Ascending aorta (tissue), 2 donors: ENCODE measurements at regions not wholly inside any gene's neighbourhood (a gene's known extent, or its start where the extent isn't known, plus 50 kb on each side); places are given as distances from the start of the nearest gene placed in this dataset.

Source experiments
- DNase-seq, 2 donors: peaks; one replicate each; pipeline ENCODE4 v3.0.0-alpha.2; 2019; ENCODE audit warnings: low spot score in 2 of 2
- H3K27ac ChIP-seq, 2 donors: fragments of 200-600 bp; sonication (generic); one replicate each; pipeline ENCODE4 v1.5.1; 2016 to 2017; ENCODE audit warnings: mild to moderate bottlenecking in 1 of 2
- H3K27me3 ChIP-seq: fragments of 200-600 bp; sonication (generic); one replicate; pipeline ENCODE4 v1.5.1; 2017
- H3K36me3 ChIP-seq, 2 donors: fragments of 200-600 bp; sonication (generic); one replicate each; pipeline ENCODE4 v1.5.1; 2016
- H3K4me1 ChIP-seq, 2 donors: fragments of 200-600 bp; sonication (generic); one replicate each; pipeline ENCODE4 v1.5.1; 2016 to 2017; ENCODE audit warnings: mild to moderate bottlenecking in 1 of 2
- H3K4me3 ChIP-seq, 2 donors: fragments of 200-600 bp; sonication (generic); one replicate each; pipeline ENCODE4 v1.5.1; 2016 to 2017; ENCODE audit warnings: mild to moderate bottlenecking in 1 of 2
- H3K9me3 ChIP-seq, 2 donors: fragments of 200-600 bp; sonication (generic); one replicate each; pipeline ENCODE4 v1.5.1; 2016
- intact Hi-C: fragments of 100-400 bp; cut with DNase I; formaldehyde crosslinking; loops from one replicate; pipeline ENCODE4 v1.15.1; 2023
- TF ChIP-seq, protein P1 (sequence below), 3 experiments: fragments of 200-600 bp in 2 of 3; fragments of 450-650 bp in 1 of 3; sonication (generic) in 2 of 3; IDR thresholded peaks; one replicate each; pipeline ENCODE4 v1.5.1; 2016 to 2019; ENCODE audit warnings: antibody characterized with exemption in 3 of 3, mild to moderate bottlenecking in 1 of 3, moderate library complexity in 1 of 3

GRCh38 chr11:70732023-70732880 lies 333.9 kb downstream of the CTTN start:
- Histone ChIP-seq H3K9me3 (no peaks in the 10 kb centered on the region), H3K27me3 (no peaks in the 10 kb centered on the region), H3K27ac (no peak overlapping the region), H3K4me3 (no peak overlapping the region), H3K36me3 (no peaks in the 10 kb centered on the region), H3K4me1 (no peaks in the 10 kb centered on the region)
- TF ChIP-seq, protein P1, sequence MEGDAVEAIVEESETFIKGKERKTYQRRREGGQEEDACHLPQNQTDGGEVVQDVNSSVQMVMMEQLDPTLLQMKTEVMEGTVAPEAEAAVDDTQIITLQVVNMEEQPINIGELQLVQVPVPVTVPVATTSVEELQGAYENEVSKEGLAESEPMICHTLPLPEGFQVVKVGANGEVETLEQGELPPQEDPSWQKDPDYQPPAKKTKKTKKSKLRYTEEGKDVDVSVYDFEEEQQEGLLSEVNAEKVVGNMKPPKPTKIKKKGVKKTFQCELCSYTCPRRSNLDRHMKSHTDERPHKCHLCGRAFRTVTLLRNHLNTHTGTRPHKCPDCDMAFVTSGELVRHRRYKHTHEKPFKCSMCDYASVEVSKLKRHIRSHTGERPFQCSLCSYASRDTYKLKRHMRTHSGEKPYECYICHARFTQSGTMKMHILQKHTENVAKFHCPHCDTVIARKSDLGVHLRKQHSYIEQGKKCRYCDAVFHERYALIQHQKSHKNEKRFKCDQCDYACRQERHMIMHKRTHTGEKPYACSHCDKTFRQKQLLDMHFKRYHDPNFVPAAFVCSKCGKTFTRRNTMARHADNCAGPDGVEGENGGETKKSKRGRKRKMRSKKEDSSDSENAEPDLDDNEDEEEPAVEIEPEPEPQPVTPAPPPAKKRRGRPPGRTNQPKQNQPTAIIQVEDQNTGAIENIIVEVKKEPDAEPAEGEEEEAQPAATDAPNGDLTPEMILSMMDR (IDR thresholded peaks at IDR 0.05), result no peak
- intact Hi-C loops, result no loop called here
- DNase-seq, result no peak

- no peaks in the 10 kb centered on the region for H3K4me1 ChIP-seq
- no peak for DNase-seq
- H3K9me3 ChIP-seq, result no peaks in the 10 kb centered on the region
- intact Hi-C loops, result no loop called here
- no peaks in the 10 kb centered on the region for H3K27me3 ChIP-seq
- TF ChIP-seq, protein P1 (IDR thresholded peaks at IDR 0.05), result no peak
- H3K4me3 ChIP-seq, result no peak overlapping the region
- no peaks in the 10 kb centered on the region for H3K36me3 ChIP-seq
- H3K27ac ChIP-seq, result no peak overlapping the region
These were observed 334.5 kb downstream of the CTTN start for GRCh38 chr11:70732881-70733196.

DNA sequence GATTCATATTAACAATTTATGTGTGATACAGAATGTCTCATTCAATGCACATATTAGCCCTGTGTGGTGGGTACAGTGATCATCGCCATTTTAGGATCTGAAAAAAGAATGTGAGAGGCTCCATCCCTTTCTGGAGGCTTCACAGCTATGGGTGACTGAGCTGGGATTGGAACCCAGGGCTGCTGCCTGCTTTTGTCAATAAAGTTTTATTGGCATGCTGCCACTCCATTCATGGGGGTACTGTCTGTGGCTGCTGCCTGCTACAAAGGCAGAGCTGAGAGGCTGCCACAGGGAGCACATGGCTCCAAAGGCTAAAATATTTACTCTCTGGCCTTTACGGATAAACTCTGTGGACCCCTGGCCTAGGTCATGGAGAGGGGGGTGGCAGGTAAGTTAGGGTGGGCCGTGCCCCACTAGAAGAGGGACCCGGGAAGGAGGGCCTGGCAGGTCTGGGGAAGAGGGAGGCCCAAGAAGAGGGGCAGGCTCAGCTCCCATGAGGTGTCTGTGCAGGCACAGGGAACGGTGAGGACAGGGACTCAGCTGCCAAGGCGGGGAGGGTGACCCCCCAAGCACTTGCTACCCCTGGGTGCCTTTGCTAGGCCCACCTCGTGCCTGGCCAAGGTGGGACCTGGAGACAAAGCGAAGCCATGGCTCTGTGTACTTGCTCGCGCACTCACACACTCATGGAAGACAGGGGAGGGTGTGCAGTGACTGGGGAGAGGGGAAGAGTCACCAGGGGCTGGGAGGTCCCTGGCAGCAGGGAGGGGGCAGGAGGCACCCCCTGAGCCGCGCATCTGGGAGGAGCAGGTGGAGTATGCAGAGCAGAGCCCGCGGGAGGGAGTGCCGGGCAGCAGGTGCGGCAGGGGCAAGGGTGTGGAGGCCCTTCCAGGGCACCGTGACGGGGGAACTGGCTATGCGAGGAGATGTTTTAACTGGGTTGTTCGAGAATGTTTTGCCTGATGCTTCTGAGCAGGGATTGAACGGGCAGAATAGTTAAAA lies 335.3 kb downstream of the CTTN start:
- H3K27ac ChIP-seq, result no peak overlapping the region
- intact Hi-C loops, result no loop called here
- no peaks in the 10 kb centered on the region for H3K27me3 ChIP-seq
- H3K9me3 ChIP-seq, result no peaks in the 10 kb centered on the region
- TF ChIP-seq, protein P1 (IDR thresholded peaks at IDR 0.05), result no peak
- H3K4me1 ChIP-seq, result no peaks in the 10 kb centered on the region
- H3K4me3 ChIP-seq, result no peak overlapping the region
- DNase-seq, result no peak
- H3K36me3 ChIP-seq, result no peaks in the 10 kb centered on the region

- no peaks in the 10 kb centered on the region for H3K36me3 ChIP-seq
- no peaks in the 10 kb centered on the region for H3K4me1 ChIP-seq
- intact Hi-C loops, result no loop called here
- DNase-seq, result no peak
- no peaks in the 10 kb centered on the region for H3K27me3 ChIP-seq
- H3K27ac ChIP-seq, result no peak overlapping the region
- no peaks in the 10 kb centered on the region for H3K9me3 ChIP-seq
- TF ChIP-seq, protein P1 (IDR thresholded peaks at IDR 0.05), result no peak
- no peak overlapping the region for H3K4me3 ChIP-seq
These were observed 336.1 kb downstream of the CTTN start for GRCh38 chr11:70734379-70734778.

DNA sequence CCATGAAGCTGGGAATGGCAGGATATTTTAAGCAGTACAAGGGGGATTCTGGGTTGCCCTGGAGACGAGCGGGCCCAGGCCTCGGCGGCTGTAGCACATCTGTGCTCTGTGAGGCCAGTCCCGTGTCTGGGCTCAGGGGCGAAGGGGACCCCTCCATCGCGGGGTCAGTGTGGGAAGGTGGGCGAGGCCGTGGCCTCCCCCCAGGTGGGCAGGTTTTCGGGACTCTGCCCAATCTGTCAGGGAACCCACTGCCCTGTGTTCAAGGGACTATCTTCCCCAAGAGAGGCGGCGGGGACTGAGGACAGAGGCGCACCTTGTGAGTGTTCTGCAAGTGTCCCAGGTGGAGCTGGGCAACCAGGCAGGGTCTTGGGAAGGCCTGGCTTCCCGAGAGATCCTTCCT lies 336.6 kb downstream of the CTTN start:
- Histone ChIP-seq H3K27me3 (no peaks in the 10 kb centered on the region), H3K36me3 (no peaks in the 10 kb centered on the region), H3K27ac (no peak overlapping the region), H3K4me1 (no peaks in the 10 kb centered on the region), H3K4me3 (no peak overlapping the region), H3K9me3 (no peaks in the 10 kb centered on the region)
- no peak for DNase-seq
- intact Hi-C loops, result no loop called here
- TF ChIP-seq, protein P1 (IDR thresholded peaks at IDR 0.05), result no peak
